NCI-H460 (cell line): ENCODE measurements at regions not wholly inside any gene's neighbourhood (a gene's known extent, or its start where the extent isn't known, plus 50 kb on each side); places are given as distances from the start of the nearest gene placed in this dataset.

Experiments
- DNase-seq: peaks from one replicate; pipeline ENCODE4 v3.0.0-alpha.2; 2016; ENCODE audit warnings: low read depth; ENCODE audit errors: extremely low read depth

GRCh38 chr12:124459852-124460645 lies 107.4 kb downstream of the NCOR2 start:
- no peak for DNase-seq

- no peak for DNase-seq
Measured at GRCh38 chr12:124458992-124459851, 108.2 kb downstream of the NCOR2 start.

- no peak for DNase-seq
Measured at GRCh38 chr12:124458220-124458991, 109.0 kb downstream of the NCOR2 start.

DNA sequence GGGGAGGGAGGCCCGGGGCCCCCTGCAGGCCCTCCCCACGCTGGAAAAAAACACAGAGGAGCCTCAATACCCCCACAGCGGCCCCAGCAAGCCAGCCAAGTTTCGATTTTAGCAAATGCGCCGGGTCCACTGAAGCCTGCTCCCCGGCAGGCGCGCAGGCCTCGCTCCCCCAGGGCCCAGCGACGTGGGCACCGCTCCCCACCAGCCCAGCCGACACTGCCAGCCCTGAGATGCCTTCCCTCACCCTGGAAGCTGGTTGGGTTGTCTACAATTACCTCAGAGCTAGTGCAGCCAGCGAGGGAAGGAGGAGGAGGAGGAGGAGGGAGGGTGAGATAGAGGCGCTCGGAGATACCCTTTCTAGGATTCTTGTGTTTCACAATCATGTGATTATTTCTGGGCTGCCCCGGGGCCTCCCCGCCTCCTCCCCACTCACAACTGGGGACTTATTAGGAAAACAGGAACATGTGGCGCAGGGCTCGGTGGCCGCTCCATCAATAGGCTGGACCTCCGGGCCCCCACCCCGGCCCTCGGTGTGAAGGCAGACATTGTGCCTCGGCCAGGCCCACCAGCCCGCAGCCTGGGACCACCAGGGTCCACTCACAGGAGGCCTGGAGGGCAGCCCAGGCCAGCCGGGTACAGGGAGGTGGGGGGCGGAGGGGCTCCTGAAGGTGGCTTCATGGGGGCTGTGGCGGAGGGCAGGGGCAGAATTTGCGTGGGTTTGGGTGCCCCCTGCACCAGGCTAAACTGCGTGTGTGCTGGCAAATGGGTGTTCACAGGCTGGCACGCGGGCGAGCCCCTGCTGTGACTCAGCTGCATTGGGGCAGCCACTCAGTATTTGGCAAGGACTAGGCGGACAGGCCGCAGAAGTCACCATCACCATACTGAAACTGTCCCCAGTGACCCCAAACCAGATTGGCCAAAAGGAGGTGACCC lies 109.9 kb downstream of the NCOR2 start:
- no peak for DNase-seq

GRCh38 chr12:124456652-124457152 lies 110.7 kb downstream of the NCOR2 start:
- no peak for DNase-seq

- no peak for DNase-seq
Measured at GRCh38 chr12:124456133-124456651, 111.2 kb downstream of the NCOR2 start.

GRCh38 chr12:124455336-124455735 lies 112.1 kb downstream of the NCOR2 start:
- DNase-seq, result no peak

GRCh38 chr12:124454735-124455134 lies 112.7 kb downstream of the NCOR2 start:
- DNase-seq, result no peak

GRCh38 chr12:124454352-124454725 lies 113.1 kb downstream of the NCOR2 start:
- DNase-seq, result no peak

DNA sequence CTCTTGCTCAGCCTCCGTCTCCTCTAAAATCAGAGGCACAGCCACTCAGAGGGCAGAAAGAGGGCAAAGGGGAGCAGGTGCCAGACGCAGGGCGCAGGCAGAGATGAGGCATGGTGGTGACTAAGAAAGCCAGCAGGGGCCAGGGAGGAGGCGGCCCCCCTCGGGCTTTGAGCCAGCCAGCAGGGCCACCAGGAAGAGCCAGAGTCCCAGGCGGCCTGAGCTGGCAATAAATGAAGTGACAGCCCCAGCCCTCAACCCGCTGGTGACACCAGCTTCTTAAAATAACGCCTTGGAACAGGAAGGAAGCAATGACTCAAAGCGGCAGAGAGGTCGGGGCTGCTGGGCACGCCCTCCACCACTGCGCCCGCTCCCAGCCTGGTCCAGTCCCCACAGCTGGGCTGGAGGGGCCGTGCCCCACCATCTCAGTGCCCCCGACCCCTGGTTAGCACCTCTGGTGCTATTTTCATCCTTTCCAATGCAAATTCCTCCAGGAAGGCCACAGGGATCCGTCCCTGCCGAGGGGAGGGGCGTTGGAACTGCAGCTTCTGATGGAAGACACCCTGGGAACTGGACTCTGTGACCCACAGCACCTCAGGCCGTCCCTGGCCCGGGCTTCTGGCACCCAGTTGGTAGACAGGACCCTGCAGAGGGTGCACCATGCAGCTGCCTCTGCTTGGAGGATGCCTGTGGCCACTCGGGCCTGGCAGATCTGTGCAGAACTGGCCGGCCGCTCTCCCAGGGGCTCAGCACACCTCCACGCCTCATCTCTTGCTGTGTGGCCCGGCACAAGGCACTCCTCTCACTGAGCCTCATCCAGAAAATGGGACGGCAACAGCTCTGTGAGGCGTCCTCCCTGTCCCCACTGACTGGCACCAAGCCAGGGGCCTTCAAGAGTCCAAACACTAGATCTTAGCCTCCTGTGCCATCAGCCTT lies 113.7 kb downstream of the NCOR2 start:
- DNase-seq, result peak; percentile 82

- DNase-seq, result no peak
Measured at GRCh38 chr12:124452576-124453331, 114.7 kb downstream of the NCOR2 start.

DNA sequence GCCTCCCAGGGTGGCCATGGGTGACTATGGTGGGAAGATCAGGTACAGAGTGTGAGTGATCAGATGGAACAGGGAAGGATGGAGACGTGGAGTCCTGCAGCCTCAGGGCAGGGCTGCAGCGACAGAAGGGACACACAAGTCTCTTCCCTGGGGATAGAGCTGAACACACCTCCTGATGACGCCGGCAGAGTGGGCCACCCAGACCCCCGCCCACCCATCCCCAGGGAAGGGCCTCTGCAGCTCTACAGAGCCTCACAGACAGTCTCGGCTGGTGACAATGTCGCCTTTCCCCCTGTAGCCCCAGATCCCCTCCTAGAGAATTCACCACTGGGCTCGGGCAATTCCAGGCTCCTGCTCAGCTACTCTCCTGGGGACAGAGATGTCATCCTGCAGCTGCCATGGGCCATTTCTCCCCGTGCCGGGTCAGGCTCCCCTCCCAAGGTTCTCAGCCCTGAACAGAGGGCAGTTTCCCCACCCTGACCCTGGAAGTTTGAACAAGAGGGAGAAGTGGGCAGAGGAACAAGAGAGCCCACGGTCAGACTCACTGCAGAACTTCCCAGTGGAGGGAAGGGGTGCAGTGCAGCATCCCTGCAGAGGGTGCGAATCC lies 115.7 kb downstream of the NCOR2 start:
- DNase-seq, result no peak

DNA sequence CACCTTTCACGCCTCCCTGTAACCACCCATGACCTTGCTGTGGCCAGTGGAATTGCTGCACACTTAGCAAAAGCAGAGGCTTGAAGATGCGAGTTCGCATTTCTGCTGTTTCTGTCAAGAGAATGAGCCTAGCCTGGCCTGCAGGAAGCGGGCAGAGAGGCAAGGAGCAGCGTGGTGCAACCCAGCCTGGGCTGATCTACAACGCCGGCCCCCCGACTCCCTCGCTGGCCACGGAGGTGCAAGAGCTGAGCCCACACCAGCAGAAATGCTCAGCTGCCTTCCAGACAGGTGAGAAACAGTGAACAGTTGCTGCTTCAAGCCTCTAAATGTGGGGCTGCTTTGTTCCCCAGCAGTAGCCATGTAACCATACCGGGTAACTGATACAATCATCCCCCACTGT lies 116.4 kb downstream of the NCOR2 start:
- DNase-seq, result no peak

DNA sequence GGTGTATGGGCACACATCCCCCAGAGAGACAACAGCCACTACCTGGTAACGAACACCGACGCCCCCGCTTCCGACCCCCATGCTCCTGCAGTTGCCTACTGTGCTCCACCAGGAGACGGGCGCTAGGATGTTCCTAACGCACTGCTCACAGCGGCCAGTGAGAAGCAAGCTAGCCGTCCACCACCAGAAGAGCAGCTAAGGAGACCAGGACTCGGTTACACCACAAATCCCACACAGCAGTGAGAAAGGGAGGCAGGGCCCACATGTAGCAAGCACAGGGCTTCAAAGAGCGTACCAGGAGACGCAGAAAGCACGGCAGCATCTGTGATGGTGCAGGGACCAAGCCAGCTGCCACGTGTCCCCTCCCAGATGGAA lies 117.0 kb downstream of the NCOR2 start:
- DNase-seq, result no peak

- DNase-seq, result no peak
Measured at GRCh38 chr12:124449623-124450375, 117.6 kb downstream of the NCOR2 start.

- DNase-seq, result no peak
Measured at GRCh38 chr12:124448955-124449622, 118.3 kb downstream of the NCOR2 start.
